T1000 (cell line): ENCODE measurements at regions not wholly inside any gene's neighbourhood (a gene's known extent, or its start where the extent isn't known, plus 50 kb on each side); places are given as distances from the start of the nearest gene placed in this dataset.

Experiments
- DNase-seq: peaks from one replicate; lab custom pipeline; 2025; ENCODE audit warnings: mixed read lengths; lab: John Stamatoyannopoulos, UW

GRCh38 chr13:97135883-97136282 is 86.2 kb upstream of the MBNL2 start:
- no peak for DNase-seq

- no peak for DNase-seq
Measured at GRCh38 chr13:97136418-97136817, 85.7 kb upstream of the MBNL2 start.

- no peak for DNase-seq
Measured at GRCh38 chr13:97139691-97140090, 82.4 kb upstream of the MBNL2 start.

GRCh38 chr13:97140131-97140530 is 82.0 kb upstream of the MBNL2 start:
- no peak for DNase-seq

- DNase-seq: no peak
Measured at GRCh38 chr13:97140611-97141010, 81.5 kb upstream of the MBNL2 start.

GRCh38 chr13:97141097-97141496 is 81.0 kb upstream of the MBNL2 start:
- DNase-seq: no peak

- no peak for DNase-seq
Measured at GRCh38 chr13:97141564-97142005, 80.5 kb upstream of the MBNL2 start.

- DNase-seq: no peak
Measured at GRCh38 chr13:97142452-97142851, 79.7 kb upstream of the MBNL2 start.

- no peak for DNase-seq
Measured at GRCh38 chr13:97145057-97145456, 77.1 kb upstream of the MBNL2 start.

GRCh38 chr13:97148894-97149293 is 73.2 kb upstream of the MBNL2 start:
- no peak for DNase-seq

GRCh38 chr13:97160421-97160820 is 61.7 kb upstream of the MBNL2 start:
- DNase-seq: no peak

- no peak for DNase-seq
Measured at GRCh38 chr13:97161582-97162231, 60.4 kb upstream of the MBNL2 start.

- DNase-seq: no peak
Measured at GRCh38 chr13:97165502-97166425, 56.4 kb upstream of the MBNL2 start.

GRCh38 chr13:97171136-97171535 is 51.0 kb upstream of the MBNL2 start:
- no peak for DNase-seq
